ENCODE measurements at regions not wholly inside any gene's neighbourhood (a gene's known extent, or its start where the extent isn't known, plus 50 kb on each side); places are given as distances from the start of the nearest gene placed in this dataset.

- no TSS peak for BruUV-seq (replicated peaks)
- no peak for DNase-seq (ENCODE audit: low read depth, low spot score)
- Histone ChIP-seq H3K9me3 (ENCODE audit: control insufficient read depth, insufficient read depth, low read depth, low read length) (no peaks in the 10 kb centered on the region), H3K4me1 (ENCODE audit: control insufficient read depth, insufficient read depth, low read length) (no peaks in the 10 kb centered on the region), H3K27ac (ENCODE audit: low read length) (no peak overlapping the region), H3K4me3 (ENCODE audit: low read depth in 2 of 2, low read length in 2 of 2) (no peak overlapping the region), H3K27me3 (ENCODE audit: control insufficient read depth, insufficient read depth, low read length) (no peaks in the 10 kb centered on the region), H3K36me3 (ENCODE audit: control insufficient read depth, insufficient read depth, low read length) (no peaks in the 10 kb centered on the region)
- POLR2A ChIA-PET = no interaction called here
- in situ Hi-C loops (cut with HindIII; ENCODE audit: low pct_unique_long_range_greater_than_20kb, low sequenced_read_pairs) = no loop called here
- TF ChIP-seq TCF7L2 (IDR thresholded peaks at IDR 0.05; ENCODE audit: low read depth, low read length) (no peak), POLR2AphosphoS5 (IDR thresholded peaks at IDR 0.05; ENCODE audit: low read depth, low read length) (no peak), SIN3A (IDR thresholded peaks at IDR 0.05; ENCODE audit: borderline replicate concordance, insufficient read depth, low read depth, low read length) (no peak)
- TF ChIP-seq, protein P1, sequence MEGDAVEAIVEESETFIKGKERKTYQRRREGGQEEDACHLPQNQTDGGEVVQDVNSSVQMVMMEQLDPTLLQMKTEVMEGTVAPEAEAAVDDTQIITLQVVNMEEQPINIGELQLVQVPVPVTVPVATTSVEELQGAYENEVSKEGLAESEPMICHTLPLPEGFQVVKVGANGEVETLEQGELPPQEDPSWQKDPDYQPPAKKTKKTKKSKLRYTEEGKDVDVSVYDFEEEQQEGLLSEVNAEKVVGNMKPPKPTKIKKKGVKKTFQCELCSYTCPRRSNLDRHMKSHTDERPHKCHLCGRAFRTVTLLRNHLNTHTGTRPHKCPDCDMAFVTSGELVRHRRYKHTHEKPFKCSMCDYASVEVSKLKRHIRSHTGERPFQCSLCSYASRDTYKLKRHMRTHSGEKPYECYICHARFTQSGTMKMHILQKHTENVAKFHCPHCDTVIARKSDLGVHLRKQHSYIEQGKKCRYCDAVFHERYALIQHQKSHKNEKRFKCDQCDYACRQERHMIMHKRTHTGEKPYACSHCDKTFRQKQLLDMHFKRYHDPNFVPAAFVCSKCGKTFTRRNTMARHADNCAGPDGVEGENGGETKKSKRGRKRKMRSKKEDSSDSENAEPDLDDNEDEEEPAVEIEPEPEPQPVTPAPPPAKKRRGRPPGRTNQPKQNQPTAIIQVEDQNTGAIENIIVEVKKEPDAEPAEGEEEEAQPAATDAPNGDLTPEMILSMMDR (IDR thresholded peaks at IDR 0.05) = no peak
- TF ChIP-seq, protein P2, sequence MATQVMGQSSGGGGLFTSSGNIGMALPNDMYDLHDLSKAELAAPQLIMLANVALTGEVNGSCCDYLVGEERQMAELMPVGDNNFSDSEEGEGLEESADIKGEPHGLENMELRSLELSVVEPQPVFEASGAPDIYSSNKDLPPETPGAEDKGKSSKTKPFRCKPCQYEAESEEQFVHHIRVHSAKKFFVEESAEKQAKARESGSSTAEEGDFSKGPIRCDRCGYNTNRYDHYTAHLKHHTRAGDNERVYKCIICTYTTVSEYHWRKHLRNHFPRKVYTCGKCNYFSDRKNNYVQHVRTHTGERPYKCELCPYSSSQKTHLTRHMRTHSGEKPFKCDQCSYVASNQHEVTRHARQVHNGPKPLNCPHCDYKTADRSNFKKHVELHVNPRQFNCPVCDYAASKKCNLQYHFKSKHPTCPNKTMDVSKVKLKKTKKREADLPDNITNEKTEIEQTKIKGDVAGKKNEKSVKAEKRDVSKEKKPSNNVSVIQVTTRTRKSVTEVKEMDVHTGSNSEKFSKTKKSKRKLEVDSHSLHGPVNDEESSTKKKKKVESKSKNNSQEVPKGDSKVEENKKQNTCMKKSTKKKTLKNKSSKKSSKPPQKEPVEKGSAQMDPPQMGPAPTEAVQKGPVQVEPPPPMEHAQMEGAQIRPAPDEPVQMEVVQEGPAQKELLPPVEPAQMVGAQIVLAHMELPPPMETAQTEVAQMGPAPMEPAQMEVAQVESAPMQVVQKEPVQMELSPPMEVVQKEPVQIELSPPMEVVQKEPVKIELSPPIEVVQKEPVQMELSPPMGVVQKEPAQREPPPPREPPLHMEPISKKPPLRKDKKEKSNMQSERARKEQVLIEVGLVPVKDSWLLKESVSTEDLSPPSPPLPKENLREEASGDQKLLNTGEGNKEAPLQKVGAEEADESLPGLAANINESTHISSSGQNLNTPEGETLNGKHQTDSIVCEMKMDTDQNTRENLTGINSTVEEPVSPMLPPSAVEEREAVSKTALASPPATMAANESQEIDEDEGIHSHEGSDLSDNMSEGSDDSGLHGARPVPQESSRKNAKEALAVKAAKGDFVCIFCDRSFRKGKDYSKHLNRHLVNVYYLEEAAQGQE (IDR thresholded peaks at IDR 0.05; ENCODE audit: insufficient read depth in 1 of 2, low read depth in 2 of 2, low read length in 1 of 2) = no peak
- CTCF ChIA-PET = no interaction called here
- ATAC-seq = no peak
- intact Hi-C loops (cut with micrococcal nuclease; ENCODE audit: unreplicated experiment) = no loop called here
These were observed 404.7 kb upstream of the PROX1 start for GRCh38 chr1:213582976-213583567.

GRCh38 chr1:213584272-213584671 is 403.5 kb upstream of the PROX1 start:
- in situ Hi-C loops (cut with HindIII; ENCODE audit: low pct_unique_long_range_greater_than_20kb, low sequenced_read_pairs) (no loop called here), intact Hi-C loops (cut with micrococcal nuclease; ENCODE audit: unreplicated experiment) (no loop called here)
- ChIA-PET POLR2A (no interaction called here), CTCF (no interaction called here)
- DNase-seq (ENCODE audit: low read depth, low spot score) (no peak), ATAC-seq (no peak)
- Histone ChIP-seq H3K27me3 (ENCODE audit: control insufficient read depth, insufficient read depth, low read length) (no peaks in the 10 kb centered on the region), H3K4me3 (ENCODE audit: low read depth in 2 of 2, low read length in 2 of 2) (no peak overlapping the region), H3K4me1 (ENCODE audit: control insufficient read depth, insufficient read depth, low read length) (no peaks in the 10 kb centered on the region), H3K9me3 (ENCODE audit: control insufficient read depth, insufficient read depth, low read depth, low read length) (no peaks in the 10 kb centered on the region), H3K27ac (ENCODE audit: low read length) (no peak overlapping the region), H3K36me3 (ENCODE audit: control insufficient read depth, insufficient read depth, low read length) (no peaks in the 10 kb centered on the region)
- TF ChIP-seq, protein P1 (IDR thresholded peaks at IDR 0.05) = no peak
- no peak for TF ChIP-seq POLR2AphosphoS5 (IDR thresholded peaks at IDR 0.05; ENCODE audit: low read depth, low read length)
- TF ChIP-seq, protein P2 (IDR thresholded peaks at IDR 0.05; ENCODE audit: insufficient read depth in 1 of 2, low read depth in 2 of 2, low read length in 1 of 2) = no peak
- no TSS peak for BruUV-seq (replicated peaks)

Measured in Panc1 (cell line).